ENCODE measurements at regions not wholly inside any gene's neighbourhood (a gene's known extent, or its start where the extent isn't known, plus 50 kb on each side); places are given as distances from the start of the nearest gene placed in this dataset.

- no peak overlapping the region for H3K4me3 ChIP-seq
- peak in 1 of 2 donors; percentile 8 for DNase-seq
- intact Hi-C loops (cut with DNase I; ENCODE audit: low total_unique reads): no loop called here
Observed at GRCh38 chr14:105844810-105845724, 318.7 kb downstream of the TMEM121 start.

GRCh38 chr14:105845725-105846309 lies 319.4 kb downstream of the TMEM121 start:
- Histone ChIP-seq H3K36me3 (no peaks in the 10 kb centered on the region), H3K4me1 (no peaks in the 10 kb centered on the region), H3K27me3 (no peaks in the 10 kb centered on the region), H3K4me3 (no peak overlapping the region), H3K27ac (no peak overlapping the region), H3K9me3 (no peaks in the 10 kb centered on the region)
- DNase-seq: no peak
- TF ChIP-seq, protein P1, sequence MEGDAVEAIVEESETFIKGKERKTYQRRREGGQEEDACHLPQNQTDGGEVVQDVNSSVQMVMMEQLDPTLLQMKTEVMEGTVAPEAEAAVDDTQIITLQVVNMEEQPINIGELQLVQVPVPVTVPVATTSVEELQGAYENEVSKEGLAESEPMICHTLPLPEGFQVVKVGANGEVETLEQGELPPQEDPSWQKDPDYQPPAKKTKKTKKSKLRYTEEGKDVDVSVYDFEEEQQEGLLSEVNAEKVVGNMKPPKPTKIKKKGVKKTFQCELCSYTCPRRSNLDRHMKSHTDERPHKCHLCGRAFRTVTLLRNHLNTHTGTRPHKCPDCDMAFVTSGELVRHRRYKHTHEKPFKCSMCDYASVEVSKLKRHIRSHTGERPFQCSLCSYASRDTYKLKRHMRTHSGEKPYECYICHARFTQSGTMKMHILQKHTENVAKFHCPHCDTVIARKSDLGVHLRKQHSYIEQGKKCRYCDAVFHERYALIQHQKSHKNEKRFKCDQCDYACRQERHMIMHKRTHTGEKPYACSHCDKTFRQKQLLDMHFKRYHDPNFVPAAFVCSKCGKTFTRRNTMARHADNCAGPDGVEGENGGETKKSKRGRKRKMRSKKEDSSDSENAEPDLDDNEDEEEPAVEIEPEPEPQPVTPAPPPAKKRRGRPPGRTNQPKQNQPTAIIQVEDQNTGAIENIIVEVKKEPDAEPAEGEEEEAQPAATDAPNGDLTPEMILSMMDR (IDR thresholded peaks at IDR 0.05): no peak
- TF ChIP-seq POLR2A (IDR thresholded peaks at IDR 0.05): no peak
- intact Hi-C loops (cut with DNase I; ENCODE audit: low total_unique reads): no loop called here

More at GRCh38 chr14:105844810-105845724, 318.7 kb downstream of the TMEM121 start:
- Histone ChIP-seq H3K27ac (no peak overlapping the region), H3K4me1 (no peaks in the 10 kb centered on the region), H3K9me3 (no peaks in the 10 kb centered on the region), H3K27me3 (no peaks in the 10 kb centered on the region), H3K36me3 (no peaks in the 10 kb centered on the region)
- TF ChIP-seq POLR2A (IDR thresholded peaks at IDR 0.05): no peak
- TF ChIP-seq, protein P1 (IDR thresholded peaks at IDR 0.05): no peak

DNA sequence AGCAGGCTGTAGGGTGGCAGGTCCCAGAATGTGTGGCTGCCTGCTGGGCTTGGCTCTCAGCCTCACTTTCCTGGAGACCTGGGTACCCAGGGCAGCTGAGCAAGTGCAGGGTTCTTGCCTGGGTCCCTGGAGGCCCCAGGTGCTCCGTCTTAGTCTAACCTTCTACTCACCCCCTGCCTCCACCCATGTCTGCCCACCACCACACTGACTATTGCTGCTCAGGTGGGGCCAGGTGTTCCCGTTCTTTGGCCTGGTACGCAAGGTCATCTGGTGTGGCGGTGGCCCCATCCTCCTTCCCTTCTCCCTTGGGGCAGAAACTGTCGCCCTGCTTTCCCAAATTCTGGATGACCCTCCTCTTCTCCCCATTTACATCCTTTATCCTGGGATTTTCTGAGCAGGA lies 319.9 kb downstream of the TMEM121 start:
- no peaks in the 10 kb centered on the region for H3K27me3 ChIP-seq
- intact Hi-C loops (cut with DNase I; ENCODE audit: low total_unique reads): no loop called here
- no peak overlapping the region for H3K27ac ChIP-seq
- no peaks in the 10 kb centered on the region for H3K4me1 ChIP-seq
- no peaks in the 10 kb centered on the region for H3K9me3 ChIP-seq
- H3K4me3 ChIP-seq: no peak overlapping the region
- no peaks in the 10 kb centered on the region for H3K36me3 ChIP-seq
- no peak for TF ChIP-seq POLR2A (IDR thresholded peaks at IDR 0.05)
- TF ChIP-seq, protein P1 (IDR thresholded peaks at IDR 0.05): no peak
- DNase-seq: no peak

- DNase-seq: no peak
- H3K4me3 ChIP-seq: no peak overlapping the region
- TF ChIP-seq, protein P1 (IDR thresholded peaks at IDR 0.05): no peak
Observed at GRCh38 chr14:105847400-105847799, 321.0 kb downstream of the TMEM121 start.

GRCh38 chr14:105848570-105848969 lies 322.2 kb downstream of the TMEM121 start:
- H3K4me3 ChIP-seq: no peak overlapping the region
- H3K27ac ChIP-seq: no peak overlapping the region
- no peak for DNase-seq
- H3K9me3 ChIP-seq: no peaks in the 10 kb centered on the region
- no peaks in the 10 kb centered on the region for H3K27me3 ChIP-seq
- H3K4me1 ChIP-seq: no peaks in the 10 kb centered on the region
- H3K36me3 ChIP-seq: no peaks in the 10 kb centered on the region
- intact Hi-C loops (cut with DNase I; ENCODE audit: low total_unique reads): no loop called here
- TF ChIP-seq POLR2A (IDR thresholded peaks at IDR 0.05): no peak
- TF ChIP-seq, protein P1 (IDR thresholded peaks at IDR 0.05): no peak

More at GRCh38 chr14:105847400-105847799, 321.0 kb downstream of the TMEM121 start:
- intact Hi-C loops (cut with DNase I; ENCODE audit: low total_unique reads): no loop called here
- H3K27ac ChIP-seq: no peak overlapping the region
- H3K9me3 ChIP-seq: no peaks in the 10 kb centered on the region
- H3K4me1 ChIP-seq: no peaks in the 10 kb centered on the region
- H3K27me3 ChIP-seq: no peaks in the 10 kb centered on the region
- H3K36me3 ChIP-seq: no peaks in the 10 kb centered on the region
